IMR-90 (cell line): ENCODE measurements at regions not wholly inside any gene's neighbourhood (a gene's known extent, or its start where the extent isn't known, plus 50 kb on each side); places are given as distances from the start of the nearest gene placed in this dataset.

Experiments used
- ATAC-seq: fragments of 200-7000 bp; cut with Tn5 transposase; 2 replicates; pipeline ENCODE4 v1.9.1; 2020; ENCODE audit warnings: low read depth, mild to moderate bottlenecking, moderate library complexity
- BruUV-seq: library from RNA; stranded (reverse); fragments of 400-500 nt; replicated peaks from 2 replicates; lab custom pipeline; 2021; lab: Mats Ljungman, UMichigan
- CTCF ChIA-PET: fragments of 300-600 bp; formaldehyde crosslinking; extraction: SDS; loops from one replicate; lab custom pipeline; 2021; ENCODE audit warnings: antibody characterized with exemption; lab: Yijun Ruan, JAX
- POLR2A ChIA-PET: fragments of 300-600 bp; sonication (Branson Sonifier 250); formaldehyde crosslinking; loops from one replicate; lab custom pipeline; 2022; ENCODE audit warnings: antibody characterized with exemption; ENCODE audit not compliant: unreplicated experiment; lab: Charles Lee
- DNase-seq: peaks from one replicate; pipeline ENCODE4 v3.0.0; 2013
- H2AFZ ChIP-seq: replicated peaks from 2 replicates; pipeline ENCODE3; 2013; ENCODE audit warnings: low read length, mild to moderate bottlenecking; ENCODE audit not compliant: poor library complexity
- H2AK5ac ChIP-seq: 2 replicates; pipeline ENCODE4 v1.6.1; 2013; ENCODE audit warnings: low read depth, low read length, inconsistent platforms
- H2AK9ac ChIP-seq: replicated peaks from 2 replicates; pipeline ENCODE3; 2013; ENCODE audit warnings: mild to moderate bottlenecking, low read depth, low read length, moderate library complexity; ENCODE audit not compliant: poor library complexity
- H2BK120ac ChIP-seq: 2 replicates; pipeline ENCODE4 v1.6.1; 2013; ENCODE audit warnings: low read depth, low read length, inconsistent platforms
- H2BK15ac ChIP-seq: 3 replicates; pipeline ENCODE4 v1.6.1; 2013; ENCODE audit warnings: low read depth, low read length, inconsistent platforms
- H2BK20ac ChIP-seq: 2 replicates; pipeline ENCODE4 v1.6.1; 2013; ENCODE audit warnings: low read depth, mild to moderate bottlenecking, inconsistent platforms, low read length, moderate library complexity
- H2BK5ac ChIP-seq: 2 replicates; pipeline ENCODE4 v1.6.1; 2013; ENCODE audit warnings: mild to moderate bottlenecking, low read depth, low read length, inconsistent platforms; ENCODE audit not compliant: poor library complexity, severe bottlenecking
- H3K14ac ChIP-seq: replicated peaks from 2 replicates; pipeline ENCODE4 v1.6.1; 2013; ENCODE audit warnings: low read depth, low read length, inconsistent platforms
- H3K18ac ChIP-seq: 2 replicates; pipeline ENCODE4 v1.6.1; 2013; ENCODE audit warnings: low read depth, low read length, control low read depth
- H3K23ac ChIP-seq: 2 replicates; pipeline ENCODE4 v1.6.1; 2013; ENCODE audit warnings: low read depth, low read length, inconsistent platforms
- H3K27ac ChIP-seq: 2 replicates; pipeline ENCODE4 v1.5.1; 2013; ENCODE audit warnings: mild to moderate bottlenecking, control low read depth, low read length; ENCODE audit not compliant: insufficient read depth
- H3K27me3 ChIP-seq: 2 replicates; pipeline ENCODE4 v1.6.1; 2013; ENCODE audit warnings: low read length; ENCODE audit not compliant: control insufficient read depth, insufficient read depth
- H3K36me3 ChIP-seq: 2 replicates; pipeline ENCODE4 v1.6.1; 2013; ENCODE audit warnings: low read length, mixed read lengths; ENCODE audit not compliant: control insufficient read depth, insufficient read depth
- H3K4ac ChIP-seq: 2 replicates; pipeline ENCODE4 v1.6.1; 2013; ENCODE audit warnings: low read depth, low read length, inconsistent platforms
- H3K4me1 ChIP-seq: 2 replicates; pipeline ENCODE4 v1.6.1; 2013; ENCODE audit warnings: low read length, mixed read lengths; ENCODE audit not compliant: control insufficient read depth, insufficient read depth
- H3K4me2 ChIP-seq: 2 replicates; pipeline ENCODE4 v1.6.1; 2013; ENCODE audit warnings: low read depth, mild to moderate bottlenecking, control low read depth, low read length, moderate library complexity
- H3K4me3 ChIP-seq: 2 replicates; pipeline ENCODE4 v1.5.1; 2013; ENCODE audit warnings: low read depth, mild to moderate bottlenecking, control low read depth, low read length, moderate library complexity; ENCODE audit not compliant: insufficient read depth
- H3K56ac ChIP-seq: 2 replicates; pipeline ENCODE4 v1.6.1; 2013; ENCODE audit warnings: low read length, inconsistent platforms; ENCODE audit not compliant: insufficient read depth; ENCODE audit errors: extremely low read depth
- H3K79me1 ChIP-seq, 2 experiments: 2 replicates each; pipeline ENCODE4 v1.6.1; 2013; ENCODE audit warnings: low read length in 2 of 2, inconsistent platforms in 1 of 2, low read depth in 1 of 2
- H3K9ac ChIP-seq: 2 replicates; pipeline ENCODE4 v1.6.1; 2013; ENCODE audit warnings: low read depth, low read length, control low read depth
- H3K9me1 ChIP-seq: 2 replicates; pipeline ENCODE4 v1.6.1; 2013; ENCODE audit warnings: low read length, inconsistent platforms; ENCODE audit not compliant: insufficient read depth
- H3K9me3 ChIP-seq: 2 replicates; pipeline ENCODE4 v1.6.1; 2013; ENCODE audit warnings: low read length; ENCODE audit not compliant: control insufficient read depth, insufficient read depth
- H4K20me1 ChIP-seq: 2 replicates; pipeline ENCODE4 v1.6.1; 2013; ENCODE audit warnings: low read length, inconsistent platforms; ENCODE audit not compliant: insufficient read depth
- H4K5ac ChIP-seq: 2 replicates; pipeline ENCODE4 v1.6.1; 2013; ENCODE audit warnings: mild to moderate bottlenecking, low read depth, low read length, control low read depth
- H4K8ac ChIP-seq, 2 experiments: 2 replicates each; pipeline ENCODE4 v1.6.1; 2013; ENCODE audit warnings: low read depth in 2 of 2, low read length in 2 of 2, control low read depth in 1 of 2, inconsistent platforms in 1 of 2
- H4K91ac ChIP-seq: 2 replicates; pipeline ENCODE4 v1.6.1; 2013; ENCODE audit warnings: low read depth, low read length, inconsistent platforms; ENCODE audit not compliant: insufficient read depth
- BHLHE40 ChIP-seq: fragments of 150-350 bp; IDR thresholded peaks from 2 replicates; pipeline ENCODE4 v1.6.1; 2016; ENCODE audit warnings: mild to moderate bottlenecking, low read depth, low read length
- CEBPB ChIP-seq: IDR thresholded peaks from 2 replicates; pipeline ENCODE4 v1.6.1; 2012; ENCODE audit warnings: low read depth, low read length, improper control_type of control experiment
- CHD1 ChIP-seq: IDR thresholded peaks from 2 replicates; pipeline ENCODE4 v1.6.1; 2012; ENCODE audit warnings: low read depth, low read length, improper control_type of control experiment
- CTCF ChIP-seq: conservative IDR thresholded peaks from 2 replicates; pipeline ENCODE4 v1.5.1; 2012; ENCODE audit warnings: mild to moderate bottlenecking, low read depth, low read length, improper control_type of control experiment
- ELK1 ChIP-seq: fragments of 150-350 bp; IDR thresholded peaks from 2 replicates; pipeline ENCODE4 v1.6.1; 2016; ENCODE audit warnings: low read depth, mild to moderate bottlenecking, low read length, moderate library complexity, borderline replicate concordance
- FOS ChIP-seq: fragments of 150-350 bp; IDR thresholded peaks from 2 replicates; pipeline ENCODE4 v1.6.1; 2016; ENCODE audit warnings: low read depth, low read length
- MAFK ChIP-seq: IDR thresholded peaks from 2 replicates; pipeline ENCODE4 v1.6.1; 2012; ENCODE audit warnings: low read depth, low read length, improper control_type of control experiment
- MAZ ChIP-seq: IDR thresholded peaks from 2 replicates; pipeline ENCODE4 v1.6.1; 2012; ENCODE audit warnings: low read depth, mild to moderate bottlenecking, low read length, improper control_type of control experiment, moderate library complexity, borderline replicate concordance
- MXI1 ChIP-seq: IDR thresholded peaks from 2 replicates; pipeline ENCODE4 v1.6.1; 2012; ENCODE audit warnings: low read depth, mild to moderate bottlenecking, low read length, moderate library complexity, borderline replicate concordance
- NFE2L2 ChIP-seq: fragments of 150-350 bp; IDR thresholded peaks from 2 replicates; pipeline ENCODE4 v1.6.1; 2016; ENCODE audit warnings: low read depth, mild to moderate bottlenecking, low read length
- POLR2A ChIP-seq: IDR thresholded peaks from 2 replicates; pipeline ENCODE4 v1.6.1; 2012; ENCODE audit warnings: mild to moderate bottlenecking, low read depth, low read length
- RAD21 ChIP-seq: IDR thresholded peaks from 2 replicates; pipeline ENCODE4 v1.6.1; 2012; ENCODE audit warnings: low read length, improper control_type of control experiment
- RCOR1 ChIP-seq: IDR thresholded peaks from 2 replicates; pipeline ENCODE4 v1.6.1; 2012; ENCODE audit warnings: mild to moderate bottlenecking, low read length, improper control_type of control experiment; ENCODE audit not compliant: insufficient replicate concordance
- RFX5 ChIP-seq: IDR thresholded peaks from 2 replicates; pipeline ENCODE4 v1.8.0; 2012; ENCODE audit warnings: low read depth, mild to moderate bottlenecking, low read length, moderate library complexity
- SMC3 ChIP-seq: fragments of 150-350 bp; IDR thresholded peaks from 2 replicates; pipeline ENCODE4 v1.6.1; 2016; ENCODE audit warnings: low read depth, mild to moderate bottlenecking, antibody characterized with exemption, low read length, moderate library complexity
- USF2 ChIP-seq: fragments of 150-350 bp; IDR thresholded peaks from 2 replicates; pipeline ENCODE4 v1.6.1; 2017; ENCODE audit warnings: mild to moderate bottlenecking, antibody characterized with exemption, low read length, low read depth
- WGBS, 2 experiments: methylation state at CpG; one replicate each; pipeline versions ENCODE4 v1.1.5 to v1.1.7; 2013; ENCODE audit warnings: missing lambda C conversion rate in 2 of 2; ENCODE audit not compliant: insufficient read length in 1 of 2; ENCODE audit errors: extremely low coverage in 2 of 2; 5-methylcytosine and 5-hydroxymethylcytosine counted together
- dilution Hi-C: fragments of 300-500 bp; cut with HindIII; formaldehyde crosslinking; loops from one replicate; pipeline ENCODE4 v1.14.3; 2018; ENCODE audit warnings: low sequenced_read_pairs; ENCODE audit not compliant: unreplicated experiment
- in situ Hi-C: fragments of 300-500 bp; cut with MboI; formaldehyde crosslinking; loops from 3 replicates; pipeline ENCODE4 v1.14.3; 2019; ENCODE audit warnings: low sequenced_read_pairs, inconsistent platforms, mixed read lengths
- intact Hi-C: fragments of 100-400 bp; cut with micrococcal nuclease; formaldehyde crosslinking; loops from 2 replicates; pipeline ENCODE4 v1.10.0; 2022

GRCh38 chr1:193676996-193677549, 490.7 kb upstream of the B3GALT2 start:
- Histone ChIP-seq H3K9ac (no peak overlapping the region), H3K27ac (no peak overlapping the region), H2BK5ac (no peak overlapping the region), H4K91ac (no peak overlapping the region), H3K4ac (no peak overlapping the region), H2BK15ac (no peak overlapping the region), H4K8ac (no peak overlapping the region), H3K4me3 (no peak overlapping the region), H2BK20ac (peak overlapping the region; percentile 17; the same call in 1 of the 2 replicates), H3K14ac (no peak overlapping the region), H3K4me1 (peaks cover 8% of the 10 kb centered on the region; the same call in 1 of the 2 replicates), H2BK120ac (no peak overlapping the region), H3K56ac (no peak overlapping the region), H2AK9ac (no peak overlapping the region), H2AFZ (no peak overlapping the region), H3K27me3 (no peaks in the 10 kb centered on the region), H3K79me1 (no peaks in the 10 kb centered on the region), H3K4me2 (no peak overlapping the region), H2AK5ac (no peak overlapping the region), H3K9me3 (no peaks in the 10 kb centered on the region), H4K20me1 (no peaks in the 10 kb centered on the region), H3K36me3 (no peaks in the 10 kb centered on the region), H3K23ac (no peak overlapping the region), H3K18ac (no peak overlapping the region), H4K5ac (no peak overlapping the region), H3K9me1 (0 out of 2 replicates have a peak, but pooled peaks cover 5% of the 10 kb centered on the region)
- dilution Hi-C loops: no loop called here
- in situ Hi-C loops: no loop called here
- no TSS peak for BruUV-seq
- peak; percentile 60 for DNase-seq
- intact Hi-C loops: no loop called here
- CTCF ChIA-PET: no interaction called here
- POLR2A ChIA-PET: no interaction called here
- no CpG with 5 or more reads among the region's 2 CpGs for WGBS, 2 experiments
- ATAC-seq: peak; percentile 37; the same call in 1 of the 2 replicates
- TF ChIP-seq MAZ (no peak), RCOR1 (no peak), NFE2L2 (no peak), RAD21 (no peak), CHD1 (no peak), CTCF (no peak), SMC3 (no peak), CEBPB (no peak), USF2 (no peak), MXI1 (no peak), FOS (no peak), ELK1 (no peak), MAFK (no peak), POLR2A (no peak), RFX5 (no peak), BHLHE40 (no peak)
